ENCODE measurements at regions not wholly inside any gene's neighbourhood (a gene's known extent, or its start where the extent isn't known, plus 50 kb on each side); places are given as distances from the start of the nearest gene placed in this dataset.

- Histone ChIP-seq H2AFZ (ENCODE audit: low read depth) (no peak overlapping the region), H3K9me2 (no peaks in the 10 kb centered on the region), H3K4me2 (no peak overlapping the region), H4K20me1 (ENCODE audit: insufficient read depth) (no peaks in the 10 kb centered on the region), H3K9ac (no peak overlapping the region), H3K4me3 (ENCODE audit: low read depth in 2 of 2, low read length in 1 of 2) (no peak overlapping the region), H3K9me3 (0 out of 2 replicates have a peak, but pooled peaks cover 8% of the 10 kb centered on the region), H3K79me2 (ENCODE audit: insufficient read depth) (no peaks in the 10 kb centered on the region), H3K4me1 (ENCODE audit: control insufficient read depth in 1 of 2, insufficient read depth in 2 of 2, low read depth in 1 of 2, low read length in 1 of 2) (no peaks in the 10 kb centered on the region; a peak in 1 of 4 replicates), H3F3A (replicated peaks; ENCODE audit: insufficient read depth) (no peaks in the 10 kb centered on the region), H3K36me3 (replicated peaks in 1 of 2; ENCODE audit: control insufficient read depth in 1 of 2, insufficient read depth in 2 of 2, low read length in 1 of 2) (no peaks in the 10 kb centered on the region), H3K27me3 (ENCODE audit: insufficient read depth) (no peaks in the 10 kb centered on the region), H3K27ac (ENCODE audit: low read depth in 2 of 2, low read length in 1 of 2) (peak overlapping the region in 1 of 2 experiments; percentile 60; a peak in 1 of 4 replicates)
- TF ChIP-seq FOXM1 (IDR thresholded peaks at IDR 0.05; ENCODE audit: low read depth): no peak
- TF ChIP-seq, protein P1, sequence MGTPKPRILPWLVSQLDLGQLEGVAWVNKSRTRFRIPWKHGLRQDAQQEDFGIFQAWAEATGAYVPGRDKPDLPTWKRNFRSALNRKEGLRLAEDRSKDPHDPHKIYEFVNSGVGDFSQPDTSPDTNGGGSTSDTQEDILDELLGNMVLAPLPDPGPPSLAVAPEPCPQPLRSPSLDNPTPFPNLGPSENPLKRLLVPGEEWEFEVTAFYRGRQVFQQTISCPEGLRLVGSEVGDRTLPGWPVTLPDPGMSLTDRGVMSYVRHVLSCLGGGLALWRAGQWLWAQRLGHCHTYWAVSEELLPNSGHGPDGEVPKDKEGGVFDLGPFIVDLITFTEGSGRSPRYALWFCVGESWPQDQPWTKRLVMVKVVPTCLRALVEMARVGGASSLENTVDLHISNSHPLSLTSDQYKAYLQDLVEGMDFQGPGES (IDR thresholded peaks at IDR 0.05; ENCODE audit: low read depth, low read length): no peak
- TF ChIP-seq GATA2 (CRISPR knock-in tag; IDR thresholded peaks at IDR 0.05): 0 out of 2 replicates have a peak, but pooled peaks have one; percentile 16
- TF ChIP-seq RCOR1 (IDR thresholded peaks at IDR 0.05; ENCODE audit: low read length): peak; percentile 20; the same call in 1 of the 2 replicates
- TF ChIP-seq ZBTB33 (IDR thresholded peaks at IDR 0.05; ENCODE audit: borderline replicate concordance, low read depth): no peak
- no peak for TF ChIP-seq GABPA (IDR thresholded peaks at IDR 0.05; ENCODE audit: low read depth)
- no peak for TF ChIP-seq TCF12 (IDR thresholded peaks at IDR 0.05)
- TF ChIP-seq RFX5 (IDR thresholded peaks at IDR 0.05; ENCODE audit: low read length): no peak
- peak; percentile 21 for TF ChIP-seq CHD2 (IDR thresholded peaks at IDR 0.05; ENCODE audit: low read length, partially characterized antibody)
- TF ChIP-seq FOXJ3 (CRISPR knock-in tag; IDR thresholded peaks at IDR 0.05): no peak
- DNase-seq: peak; percentile 50
- POLR2A ChIA-PET: no interaction called here
- 0% methylated on average over 1 of the region's 1 CpG for WGBS (ENCODE audit: low lambda C conversion rate)
- CTCF ChIA-PET: no interaction called here
Observed at GRCh38 chr13:22562116-22562515, 618.7 kb upstream of the SGCG start.

DNA sequence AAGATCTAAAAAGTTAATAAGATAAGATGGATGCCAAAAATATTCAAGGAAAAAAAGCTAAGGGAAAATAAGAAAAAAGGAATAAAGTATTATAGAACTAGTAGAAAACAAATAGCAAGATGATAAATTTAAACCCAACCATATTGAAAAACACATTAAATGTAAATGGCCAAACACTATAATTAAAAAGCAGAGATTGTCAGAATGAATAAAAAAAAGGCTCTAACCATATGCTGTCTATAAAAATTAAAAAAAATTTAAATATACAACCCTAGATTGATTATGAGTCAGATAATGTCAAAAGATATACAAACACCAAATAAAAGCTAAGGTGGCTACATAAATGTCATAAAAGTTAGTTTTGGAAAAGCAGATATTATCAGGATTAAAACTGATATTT is 617.5 kb upstream of the SGCG start:
- no peak overlapping the region for H3K4me3 ChIP-seq (ENCODE audit: low read depth in 2 of 2, low read length in 1 of 2)
- no peaks in the 10 kb centered on the region for H3F3A ChIP-seq (replicated peaks; ENCODE audit: insufficient read depth)
- 0 out of 2 replicates have a peak, but pooled peaks cover 8% of the 10 kb centered on the region for H3K9me3 ChIP-seq
- H3K79me2 ChIP-seq (ENCODE audit: insufficient read depth): no peaks in the 10 kb centered on the region
- no peaks in the 10 kb centered on the region; a peak in 1 of 4 replicates for H3K4me1 ChIP-seq (ENCODE audit: control insufficient read depth in 1 of 2, insufficient read depth in 2 of 2, low read depth in 1 of 2, low read length in 1 of 2)
- H3K9ac ChIP-seq: no peak overlapping the region
- H4K20me1 ChIP-seq (ENCODE audit: insufficient read depth): no peaks in the 10 kb centered on the region
- TF ChIP-seq FOXM1 (IDR thresholded peaks at IDR 0.05; ENCODE audit: low read depth) (no peak), TEAD4 (IDR thresholded peaks at IDR 0.05; ENCODE audit: borderline replicate concordance, insufficient read depth) (no peak), EP300 (IDR thresholded peaks at IDR 0.05; ENCODE audit: borderline replicate concordance in 1 of 2, low read depth in 1 of 2, low read length in 1 of 2) (no peak), FOXJ3 (CRISPR knock-in tag; IDR thresholded peaks at IDR 0.05) (no peak), SMC3 (IDR thresholded peaks at IDR 0.05; ENCODE audit: low read depth, low read length) (no peak), NRF1 (IDR thresholded peaks at IDR 0.05; ENCODE audit: low read depth, low read length) (no peak), RFX5 (IDR thresholded peaks at IDR 0.05; ENCODE audit: low read length) (no peak), ZBTB33 (IDR thresholded peaks at IDR 0.05; ENCODE audit: borderline replicate concordance, low read depth) (no peak), GABPA (IDR thresholded peaks at IDR 0.05; ENCODE audit: low read depth) (no peak)
- H2AFZ ChIP-seq (ENCODE audit: low read depth): no peak overlapping the region
- CTCF ChIA-PET: no interaction called here
- no peaks in the 10 kb centered on the region for H3K36me3 ChIP-seq (replicated peaks in 1 of 2; ENCODE audit: control insufficient read depth in 1 of 2, insufficient read depth in 2 of 2, low read length in 1 of 2)
- H3K27me3 ChIP-seq (ENCODE audit: insufficient read depth): no peaks in the 10 kb centered on the region
- H3K9me2 ChIP-seq: 0 out of 2 replicates have a peak, but pooled peaks cover 3% of the 10 kb centered on the region
- no peak for DNase-seq
- H3K27ac ChIP-seq (ENCODE audit: low read depth in 2 of 2, low read length in 1 of 2): no peak overlapping the region
- POLR2A ChIA-PET: no interaction called here
- H3K4me2 ChIP-seq: no peak overlapping the region

All from SK-N-SH (cell line).